HepG2 (cell line): ENCODE measurements at regions not wholly inside any gene's neighbourhood (a gene's known extent, or its start where the extent isn't known, plus 50 kb on each side); places are given as distances from the start of the nearest gene placed in this dataset.

Source experiments
- ATAC-seq: fragments of 200-7000 bp; cut with Tn5 transposase; 3 replicates; pipeline ENCODE4 v1.9.1; 2020; ENCODE audit warnings: mild to moderate bottlenecking, moderate library complexity
- BruUV-seq: library from RNA; stranded (reverse); fragments of 400-500 nt; replicated peaks from 2 replicates; lab custom pipeline; 2021; lab: Mats Ljungman, UMichigan
- CTCF ChIA-PET: fragments of 300-600 bp; formaldehyde crosslinking; extraction: SDS; loops from one replicate; lab custom pipeline; 2021; ENCODE audit warnings: low total read pairs, inconsistent platforms, low intra/inter-chr PET ratio; lab: Yijun Ruan, JAX
- POLR2A ChIA-PET: fragments of 350-600 bp; sonication (Branson Sonifier 250); formaldehyde crosslinking; loops from one replicate; lab custom pipeline; 2020; ENCODE audit warnings: antibody characterized with exemption, inconsistent platforms; lab: Yijun Ruan, JAX
- DNase-seq: peaks from one replicate; pipeline ENCODE4 v3.0.0-alpha.2; 2015; ENCODE audit warnings: low spot score
- FAIRE-seq: peaks from 3 replicates; lab custom pipeline; 2011; peaks lifted over from hg19 to GRCh38; lab: Jason Lieb, UNC
- H2AFZ ChIP-seq: one replicate; pipeline ENCODE4 v1.6.1; 2011; ENCODE audit warnings: low read length, inconsistent platforms
- H3K27ac ChIP-seq: fragments of 300-600 bp; 3 replicates; pipeline ENCODE4 v1.8.0; 2011; ENCODE audit warnings: mixed run types, mild to moderate bottlenecking, mixed read lengths, low read length, inconsistent platforms; ENCODE audit not compliant: insufficient read depth; ENCODE audit errors: extremely low read length
- H3K27me3 ChIP-seq, 2 experiments: fragments of 200-600 bp in 1 of 2; 2 replicates in 1 of 2; 3 replicates in 1 of 2; pipeline versions ENCODE4 v1.6.0 to v1.8.0; 2011; ENCODE audit warnings: low read length in 2 of 2, mild to moderate bottlenecking in 2 of 2, moderate library complexity in 2 of 2, inconsistent platforms in 1 of 2; ENCODE audit not compliant: insufficient read depth in 2 of 2, control insufficient read depth in 1 of 2
- H3K36me3 ChIP-seq, 2 experiments: fragments of 200-600 bp in 1 of 2; replicated peaks in 1 of 2; 2 replicates in 1 of 2; 3 replicates in 1 of 2; pipeline versions ENCODE4 v1.5.1 to v1.8.0; 2011; ENCODE audit warnings: low read length in 2 of 2, inconsistent platforms in 1 of 2; ENCODE audit not compliant: insufficient read depth in 2 of 2, control insufficient read depth in 1 of 2
- H3K4me1 ChIP-seq: 2 replicates; pipeline ENCODE4 v1.5.1; 2012; ENCODE audit warnings: low read length, inconsistent platforms; ENCODE audit not compliant: insufficient read depth
- H3K4me2 ChIP-seq: 2 replicates; pipeline ENCODE4 v1.6.0; 2011; ENCODE audit warnings: low read depth, low read length, inconsistent platforms
- H3K4me3 ChIP-seq, 3 experiments: fragments of 200-600 bp in 1 of 3; sonication (generic), shearing (Covaris generic) in 1 of 3; replicated peaks in 1 of 3; 2 replicates each; pipeline ENCODE4 v1.5.1; 2011 to 2016; ENCODE audit warnings: low read length in 3 of 3, inconsistent platforms in 2 of 3, low read depth in 2 of 3, mild to moderate bottlenecking in 2 of 3, control low read depth in 1 of 3, mixed read lengths in 1 of 3; ENCODE audit not compliant: insufficient read depth in 1 of 3
- H3K79me2 ChIP-seq: one replicate; pipeline ENCODE4 v1.6.1; 2011; ENCODE audit warnings: low read length, inconsistent platforms; ENCODE audit not compliant: insufficient read depth
- H3K9ac ChIP-seq: 2 replicates; pipeline ENCODE4 v1.6.0; 2011; ENCODE audit warnings: mild to moderate bottlenecking, low read depth, low read length, inconsistent platforms; ENCODE audit not compliant: insufficient read depth
- H3K9me3 ChIP-seq: 2 replicates; pipeline ENCODE4 v1.5.1; 2012; ENCODE audit warnings: mild to moderate bottlenecking, low read length
- H4K20me1 ChIP-seq: 2 replicates; pipeline ENCODE4 v1.6.0; 2011; ENCODE audit warnings: inconsistent platforms, mild to moderate bottlenecking, low read length, moderate library complexity; ENCODE audit not compliant: insufficient read depth
- CENPX ChIP-seq: sonication (generic); formaldehyde crosslinking; IDR thresholded peaks from 2 replicates; pipeline ENCODE4 v1.9.0; 2021; ENCODE audit warnings: mild to moderate bottlenecking, missing genetic modification reagents, moderate library complexity
- IRX3 ChIP-seq: sonication (generic); formaldehyde crosslinking; IDR thresholded peaks from 2 replicates; pipeline ENCODE4 v1.8.1; 2023; ENCODE audit warnings: mild to moderate bottlenecking, low read depth, missing genetic modification reagents, borderline replicate concordance
- MAF1 ChIP-seq: sonication (generic); formaldehyde crosslinking; IDR thresholded peaks from 2 replicates; pipeline ENCODE4 v1.5.0; 2020; ENCODE audit warnings: missing genetic modification reagents, borderline replicate concordance
- PHF5A ChIP-seq: IDR thresholded peaks from one replicate; pipeline ENCODE4 v1.6.1; 2018; ENCODE audit warnings: low read depth, missing genetic modification reagents; ENCODE audit not compliant: unreplicated experiment
- SP140L ChIP-seq: sonication (generic); formaldehyde crosslinking; IDR thresholded peaks from 2 replicates; pipeline ENCODE4 v1.4.0; 2020; ENCODE audit warnings: missing genetic modification reagents, borderline replicate concordance
- TCF7L2 ChIP-seq: IDR thresholded peaks from 2 replicates; pipeline ENCODE4 v1.6.1; 2011; ENCODE audit warnings: mild to moderate bottlenecking, low read depth, low read length, moderate library complexity
- ZNF616 ChIP-seq: sonication (generic); formaldehyde crosslinking; IDR thresholded peaks from 2 replicates; pipeline ENCODE4 v1.5.0; 2020; ENCODE audit warnings: low read depth, mild to moderate bottlenecking, missing genetic modification reagents
- ZNF746 ChIP-seq: sonication (generic); formaldehyde crosslinking; IDR thresholded peaks from 2 replicates; pipeline ENCODE4 v1.8.0; 2022; ENCODE audit warnings: mild to moderate bottlenecking, missing genetic modification reagents
- WGBS: methylation state at CpG from one replicate; pipeline ENCODE4 v1.1.6; 2017; ENCODE audit warnings: low lambda C conversion rate; 5-methylcytosine and 5-hydroxymethylcytosine counted together
- in situ Hi-C: cut with HindIII; loops from 2 replicates; pipeline ENCODE4 v1.10.0; 2017; ENCODE audit warnings: low pct_unique_long_range_greater_than_20kb; ENCODE audit not compliant: extremely low pct_ligation_motif_present
- intact Hi-C: fragments of 100-400 bp; cut with micrococcal nuclease; formaldehyde crosslinking; loops from one replicate; pipeline ENCODE4 v1.10.0; 2022; ENCODE audit not compliant: unreplicated experiment
- TF ChIP-seq, protein P1 (sequence below): sonication (generic); formaldehyde crosslinking; IDR thresholded peaks from 2 replicates; pipeline ENCODE4 v1.5.1; 2020; ENCODE audit warnings: mild to moderate bottlenecking, missing genetic modification reagents, moderate library complexity
- TF ChIP-seq, protein P2 (sequence below): sonication (generic); formaldehyde crosslinking; IDR thresholded peaks from 2 replicates; pipeline ENCODE4 v1.4.0; 2020; ENCODE audit warnings: missing genetic modification reagents

DNA sequence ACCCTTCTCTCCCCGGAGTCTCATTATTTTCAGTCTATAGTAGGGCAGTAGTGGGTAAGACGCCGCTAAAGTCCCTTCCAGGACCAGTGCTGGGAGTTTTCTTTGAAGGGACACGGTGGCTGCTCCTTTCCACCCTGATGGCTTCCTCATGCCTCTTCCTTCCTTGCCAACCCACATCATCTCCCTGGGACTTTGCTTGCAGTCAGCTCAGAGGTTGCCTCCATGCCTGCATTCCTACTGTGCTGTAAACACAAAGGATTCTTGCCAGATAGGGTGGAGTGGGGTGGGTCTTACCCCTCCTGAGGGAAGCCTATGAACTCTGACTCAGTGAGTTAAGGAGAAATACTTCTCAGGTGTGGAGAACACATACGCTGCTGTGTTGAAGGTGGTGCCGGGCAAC lies 59.9 kb upstream of the IGFBP3 start:
- Histone ChIP-seq H3K27ac (no peak overlapping the region), H3K36me3 (no peaks in the 10 kb centered on the region), H3K9me3 (peaks cover 4% of the 10 kb centered on the region), H3K4me1 (peaks cover 68% of the 10 kb centered on the region), H3K4me3 (no peak overlapping the region), H3K9ac (no peak overlapping the region), H2AFZ (no peak overlapping the region), H4K20me1 (no peaks in the 10 kb centered on the region), H3K27me3 (no peaks in the 10 kb centered on the region), H3K79me2 (no peaks in the 10 kb centered on the region), H3K4me2 (no peak overlapping the region)
- 95% methylated on average over 6 of the region's 6 CpGs for WGBS
- TF ChIP-seq SP140L (CRISPR knock-in tag) (no peak), IRX3 (CRISPR knock-in tag) (no peak), CENPX (CRISPR knock-in tag) (no peak), ZNF746 (CRISPR knock-in tag) (no peak)
- FAIRE-seq, result no peak
- ATAC-seq, result no peak
- ChIA-PET POLR2A (no interaction called here), CTCF (no interaction called here)
- no TSS peak for BruUV-seq
- intact Hi-C loops, result no loop called here
- DNase-seq, result no peak
- in situ Hi-C loops, result no loop called here

DNA sequence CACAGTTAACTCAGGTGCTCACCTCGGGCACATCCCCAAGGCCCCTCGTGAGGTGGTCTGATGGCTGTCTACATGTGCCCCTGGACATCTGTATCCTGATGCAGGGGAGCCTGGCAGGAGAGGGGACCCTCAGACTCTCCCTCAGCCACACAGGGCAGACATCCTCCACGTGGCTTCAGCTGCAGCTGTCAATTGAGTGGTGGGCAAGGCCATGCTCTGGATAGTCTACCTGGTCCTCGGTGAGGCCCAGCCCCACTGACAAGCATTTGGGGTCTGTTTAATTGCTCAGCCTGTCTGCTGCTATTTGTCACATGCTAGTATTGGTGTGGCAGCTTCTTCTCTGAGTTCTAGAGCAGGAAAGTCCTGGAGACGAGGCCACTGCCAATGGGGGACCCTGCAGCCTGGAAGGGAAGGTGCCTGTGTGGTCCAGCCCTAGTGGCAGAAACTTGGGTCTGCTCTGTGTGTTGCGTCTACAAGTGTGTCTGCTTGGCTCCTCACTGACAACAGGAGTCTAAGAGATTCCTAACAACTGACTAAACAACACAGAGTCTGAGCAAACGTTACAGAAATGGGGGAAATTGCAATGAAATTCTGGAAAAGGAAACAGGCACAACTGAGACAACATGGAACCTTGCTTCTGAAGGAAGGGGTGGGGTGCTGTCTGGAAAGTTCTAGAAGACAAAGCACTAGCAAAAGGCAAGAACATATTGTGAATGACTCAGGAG lies 59.3 kb upstream of the IGFBP3 start:
- peaks cover 68% of the 10 kb centered on the region for H3K4me1 ChIP-seq
- no peak overlapping the region for H3K4me3 ChIP-seq
- ChIA-PET CTCF (no interaction called here), POLR2A (no interaction called here)
- H3K9ac ChIP-seq, result no peak overlapping the region
- no peak for FAIRE-seq
- H3K4me2 ChIP-seq, result no peak overlapping the region
- no peaks in the 10 kb centered on the region for H3K36me3 ChIP-seq
- no peaks in the 10 kb centered on the region for H3K79me2 ChIP-seq
- no TSS peak for BruUV-seq
- H2AFZ ChIP-seq, result no peak overlapping the region
- H3K27me3 ChIP-seq, result no peaks in the 10 kb centered on the region
- no peaks in the 10 kb centered on the region for H4K20me1 ChIP-seq
- DNase-seq, result no peak
- ATAC-seq, result no peak
- intact Hi-C loops (no loop called here), in situ Hi-C loops (no loop called here)
- peaks cover 4% of the 10 kb centered on the region for H3K9me3 ChIP-seq
- no peak overlapping the region for H3K27ac ChIP-seq
- TF ChIP-seq PHF5A (CRISPR knock-in tag) (no peak), MAF1 (CRISPR knock-in tag) (no peak), ZNF616 (CRISPR knock-in tag) (no peak), TCF7L2 (no peak)
- TF ChIP-seq, protein P1, sequence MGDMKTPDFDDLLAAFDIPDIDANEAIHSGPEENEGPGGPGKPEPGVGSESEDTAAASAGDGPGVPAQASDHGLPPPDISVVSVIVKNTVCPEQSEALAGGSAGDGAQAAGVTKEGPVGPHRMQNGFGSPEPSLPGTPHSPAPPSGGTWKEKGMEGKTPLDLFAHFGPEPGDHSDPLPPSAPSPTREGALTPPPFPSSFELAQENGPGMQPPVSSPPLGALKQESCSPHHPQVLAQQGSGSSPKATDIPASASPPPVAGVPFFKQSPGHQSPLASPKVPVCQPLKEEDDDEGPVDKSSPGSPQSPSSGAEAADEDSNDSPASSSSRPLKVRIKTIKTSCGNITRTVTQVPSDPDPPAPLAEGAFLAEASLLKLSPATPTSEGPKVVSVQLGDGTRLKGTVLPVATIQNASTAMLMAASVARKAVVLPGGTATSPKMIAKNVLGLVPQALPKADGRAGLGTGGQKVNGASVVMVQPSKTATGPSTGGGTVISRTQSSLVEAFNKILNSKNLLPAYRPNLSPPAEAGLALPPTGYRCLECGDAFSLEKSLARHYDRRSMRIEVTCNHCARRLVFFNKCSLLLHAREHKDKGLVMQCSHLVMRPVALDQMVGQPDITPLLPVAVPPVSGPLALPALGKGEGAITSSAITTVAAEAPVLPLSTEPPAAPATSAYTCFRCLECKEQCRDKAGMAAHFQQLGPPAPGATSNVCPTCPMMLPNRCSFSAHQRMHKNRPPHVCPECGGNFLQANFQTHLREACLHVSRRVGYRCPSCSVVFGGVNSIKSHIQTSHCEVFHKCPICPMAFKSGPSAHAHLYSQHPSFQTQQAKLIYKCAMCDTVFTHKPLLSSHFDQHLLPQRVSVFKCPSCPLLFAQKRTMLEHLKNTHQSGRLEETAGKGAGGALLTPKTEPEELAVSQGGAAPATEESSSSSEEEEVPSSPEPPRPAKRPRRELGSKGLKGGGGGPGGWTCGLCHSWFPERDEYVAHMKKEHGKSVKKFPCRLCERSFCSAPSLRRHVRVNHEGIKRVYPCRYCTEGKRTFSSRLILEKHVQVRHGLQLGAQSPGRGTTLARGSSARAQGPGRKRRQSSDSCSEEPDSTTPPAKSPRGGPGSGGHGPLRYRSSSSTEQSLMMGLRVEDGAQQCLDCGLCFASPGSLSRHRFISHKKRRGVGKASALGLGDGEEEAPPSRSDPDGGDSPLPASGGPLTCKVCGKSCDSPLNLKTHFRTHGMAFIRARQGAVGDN (CRISPR knock-in tag), result peak; percentile 29; the same call in 1 of the 2 replicates
- TF ChIP-seq, protein P2, sequence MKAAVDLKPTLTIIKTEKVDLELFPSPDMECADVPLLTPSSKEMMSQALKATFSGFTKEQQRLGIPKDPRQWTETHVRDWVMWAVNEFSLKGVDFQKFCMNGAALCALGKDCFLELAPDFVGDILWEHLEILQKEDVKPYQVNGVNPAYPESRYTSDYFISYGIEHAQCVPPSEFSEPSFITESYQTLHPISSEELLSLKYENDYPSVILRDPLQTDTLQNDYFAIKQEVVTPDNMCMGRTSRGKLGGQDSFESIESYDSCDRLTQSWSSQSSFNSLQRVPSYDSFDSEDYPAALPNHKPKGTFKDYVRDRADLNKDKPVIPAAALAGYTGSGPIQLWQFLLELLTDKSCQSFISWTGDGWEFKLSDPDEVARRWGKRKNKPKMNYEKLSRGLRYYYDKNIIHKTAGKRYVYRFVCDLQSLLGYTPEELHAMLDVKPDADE (CRISPR knock-in tag), result no peak
- TF ChIP-seq, all 625 proteins: peak for 1
- WGBS, result 58% methylated on average over 5 of the region's 7 CpGs
